ENCODE measurements at regions not wholly inside any gene's neighbourhood (a gene's known extent, or its start where the extent isn't known, plus 50 kb on each side); places are given as distances from the start of the nearest gene placed in this dataset.

GRCh38 chr6:138610816-138611215, 111.5 kb upstream of the NHSL1 start:
- Histone ChIP-seq H3K27ac (ENCODE audit: low read length) (no peak overlapping the region), H3K4me3 (ENCODE audit: low read length) (no peak overlapping the region), H3K9me3 (ENCODE audit: control insufficient read depth, insufficient read depth, low read length) (no peaks in the 10 kb centered on the region), H3K36me3 (ENCODE audit: control insufficient read depth, insufficient read depth, low read length) (no peaks in the 10 kb centered on the region), H3K4me1 (ENCODE audit: control insufficient read depth, insufficient read depth, low read length) (no peaks in the 10 kb centered on the region), H3K27me3 (ENCODE audit: control insufficient read depth, insufficient read depth, low read length) (no peaks in the 10 kb centered on the region)
- TF ChIP-seq, protein P1, sequence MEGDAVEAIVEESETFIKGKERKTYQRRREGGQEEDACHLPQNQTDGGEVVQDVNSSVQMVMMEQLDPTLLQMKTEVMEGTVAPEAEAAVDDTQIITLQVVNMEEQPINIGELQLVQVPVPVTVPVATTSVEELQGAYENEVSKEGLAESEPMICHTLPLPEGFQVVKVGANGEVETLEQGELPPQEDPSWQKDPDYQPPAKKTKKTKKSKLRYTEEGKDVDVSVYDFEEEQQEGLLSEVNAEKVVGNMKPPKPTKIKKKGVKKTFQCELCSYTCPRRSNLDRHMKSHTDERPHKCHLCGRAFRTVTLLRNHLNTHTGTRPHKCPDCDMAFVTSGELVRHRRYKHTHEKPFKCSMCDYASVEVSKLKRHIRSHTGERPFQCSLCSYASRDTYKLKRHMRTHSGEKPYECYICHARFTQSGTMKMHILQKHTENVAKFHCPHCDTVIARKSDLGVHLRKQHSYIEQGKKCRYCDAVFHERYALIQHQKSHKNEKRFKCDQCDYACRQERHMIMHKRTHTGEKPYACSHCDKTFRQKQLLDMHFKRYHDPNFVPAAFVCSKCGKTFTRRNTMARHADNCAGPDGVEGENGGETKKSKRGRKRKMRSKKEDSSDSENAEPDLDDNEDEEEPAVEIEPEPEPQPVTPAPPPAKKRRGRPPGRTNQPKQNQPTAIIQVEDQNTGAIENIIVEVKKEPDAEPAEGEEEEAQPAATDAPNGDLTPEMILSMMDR (IDR thresholded peaks at IDR 0.05) = no peak
- no peaks in the 10 kb centered on the region for H3K36me3 Mint-ChIP-seq
- no peaks in the 10 kb centered on the region for H3K27me3 Mint-ChIP-seq (ENCODE audit: low read depth in 2 of 2)
- no peaks in the 10 kb centered on the region for H3K9me3 Mint-ChIP-seq
- H3K4me3 Mint-ChIP-seq = no peak overlapping the region
- WGBS (ENCODE audit: insufficient coverage) = 93% methylated on average over 6 of the region's 7 CpGs
- no peak overlapping the region for H3K27ac Mint-ChIP-seq
- intact Hi-C loops (cut with micrococcal nuclease) = no loop called here
- DNase-seq = no peak
- no peak for ATAC-seq
- H3K4me1 Mint-ChIP-seq = no peaks in the 10 kb centered on the region

DNA sequence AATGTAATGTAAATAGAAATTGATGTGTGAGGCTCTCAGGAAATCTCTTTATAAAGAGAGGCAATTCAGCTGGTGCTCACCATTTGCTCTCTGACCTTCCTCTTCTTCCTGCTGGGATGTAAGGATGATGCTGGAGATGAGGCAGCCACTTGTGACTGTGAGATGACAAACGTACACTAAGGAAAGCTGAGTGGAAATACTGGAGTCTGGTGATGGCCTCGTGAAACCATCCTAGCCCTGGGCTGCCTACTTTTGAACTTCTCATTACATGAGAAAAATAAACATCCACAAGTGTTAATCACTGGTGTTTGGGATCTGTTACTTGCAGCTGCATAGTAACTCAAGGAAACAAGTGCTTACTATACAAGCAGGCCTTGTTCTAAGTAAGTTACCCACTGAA, 114.9 kb upstream of the NHSL1 start:
- 74% methylated on average over 2 of the region's 2 CpGs for WGBS (ENCODE audit: insufficient coverage)
- no peak for DNase-seq
- Histone ChIP-seq H3K4me3 (ENCODE audit: low read length) (no peak overlapping the region), H3K27me3 (ENCODE audit: control insufficient read depth, insufficient read depth, low read length) (no peaks in the 10 kb centered on the region), H3K36me3 (ENCODE audit: control insufficient read depth, insufficient read depth, low read length) (no peaks in the 10 kb centered on the region), H3K4me1 (ENCODE audit: control insufficient read depth, insufficient read depth, low read length) (no peaks in the 10 kb centered on the region), H3K9me3 (ENCODE audit: control insufficient read depth, insufficient read depth, low read length) (no peaks in the 10 kb centered on the region), H3K27ac (ENCODE audit: low read length) (no peak overlapping the region)
- Mint-ChIP-seq H3K9me3 (no peaks in the 10 kb centered on the region), H3K36me3 (no peaks in the 10 kb centered on the region), H3K4me3 (no peak overlapping the region), H3K4me1 (no peaks in the 10 kb centered on the region), H3K27ac (no peak overlapping the region), H3K27me3 (ENCODE audit: low read depth in 2 of 2) (no peaks in the 10 kb centered on the region)
- intact Hi-C loops (cut with micrococcal nuclease) = no loop called here
- no peak for ATAC-seq
- TF ChIP-seq, protein P1 (IDR thresholded peaks at IDR 0.05) = no peak

DNA sequence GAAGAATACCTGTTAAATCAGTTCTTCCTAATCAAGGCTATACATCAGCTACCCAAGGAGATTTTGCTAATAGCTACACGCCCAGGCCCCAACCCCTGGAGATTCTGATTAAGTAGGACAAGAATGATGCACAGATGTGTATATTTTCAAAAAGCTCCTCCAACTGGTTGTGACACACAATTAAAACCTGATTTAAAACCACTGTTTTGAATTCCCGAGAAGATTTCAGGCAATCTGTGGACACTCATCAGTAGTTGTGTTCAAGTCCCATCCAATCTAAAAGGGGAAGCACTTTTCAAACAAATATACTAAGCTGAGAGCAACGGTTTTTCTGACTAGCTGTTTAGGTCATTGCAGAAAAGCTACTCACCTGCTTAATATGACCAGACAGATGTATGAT, 118.9 kb upstream of the NHSL1 start:
- H3K27ac Mint-ChIP-seq = no peak overlapping the region
- H3K4me1 ChIP-seq (ENCODE audit: control insufficient read depth, insufficient read depth, low read length) = no peaks in the 10 kb centered on the region
- no peak for ATAC-seq

GRCh38 chr6:138620630-138621029, 121.3 kb upstream of the NHSL1 start:
- H3K27ac ChIP-seq (ENCODE audit: low read length) = no peak overlapping the region
- no peaks in the 10 kb centered on the region for H3K4me1 ChIP-seq (ENCODE audit: control insufficient read depth, insufficient read depth, low read length)
- H3K9me3 Mint-ChIP-seq = no peaks in the 10 kb centered on the region
- H3K36me3 Mint-ChIP-seq = no peaks in the 10 kb centered on the region
- no peaks in the 10 kb centered on the region for H3K4me1 Mint-ChIP-seq
- no peak for DNase-seq
- no peak for ATAC-seq
- H3K27me3 ChIP-seq (ENCODE audit: control insufficient read depth, insufficient read depth, low read length) = no peaks in the 10 kb centered on the region
- no peak overlapping the region for H3K4me3 Mint-ChIP-seq
- no peak overlapping the region for H3K4me3 ChIP-seq (ENCODE audit: low read length)
- 92% methylated on average over 3 of the region's 3 CpGs for WGBS (ENCODE audit: insufficient coverage)
- no peaks in the 10 kb centered on the region for H3K27me3 Mint-ChIP-seq (ENCODE audit: low read depth in 2 of 2)
- TF ChIP-seq, protein P1 (IDR thresholded peaks at IDR 0.05) = no peak
- H3K27ac Mint-ChIP-seq = no peak overlapping the region
- no peaks in the 10 kb centered on the region for H3K36me3 ChIP-seq (ENCODE audit: control insufficient read depth, insufficient read depth, low read length)
- intact Hi-C loops (cut with micrococcal nuclease) = no loop called here
- H3K9me3 ChIP-seq (ENCODE audit: control insufficient read depth, insufficient read depth, low read length) = no peaks in the 10 kb centered on the region

More for the DNA sequence above, 118.9 kb upstream of the NHSL1 start:
- TF ChIP-seq, protein P1 (IDR thresholded peaks at IDR 0.05) = no peak
- H3K9me3 ChIP-seq (ENCODE audit: control insufficient read depth, insufficient read depth, low read length) = no peaks in the 10 kb centered on the region
- no peaks in the 10 kb centered on the region for H3K4me1 Mint-ChIP-seq
- no peak overlapping the region for H3K4me3 Mint-ChIP-seq
- no peak overlapping the region for H3K4me3 ChIP-seq (ENCODE audit: low read length)
- H3K36me3 Mint-ChIP-seq = no peaks in the 10 kb centered on the region
- H3K27ac ChIP-seq (ENCODE audit: low read length) = no peak overlapping the region
- no peaks in the 10 kb centered on the region for H3K9me3 Mint-ChIP-seq
- DNase-seq = no peak
- no peaks in the 10 kb centered on the region for H3K27me3 Mint-ChIP-seq (ENCODE audit: low read depth in 2 of 2)
- 76% methylated on average over 3 of the region's 3 CpGs for WGBS (ENCODE audit: insufficient coverage)
- intact Hi-C loops (cut with micrococcal nuclease) = no loop called here
- no peaks in the 10 kb centered on the region for H3K36me3 ChIP-seq (ENCODE audit: control insufficient read depth, insufficient read depth, low read length)
- no peaks in the 10 kb centered on the region for H3K27me3 ChIP-seq (ENCODE audit: control insufficient read depth, insufficient read depth, low read length)

Data from natural killer cell (primary cell).